Globus pallidus (tissue), 1 donor: ENCODE measurements at regions not wholly inside any gene's neighbourhood (a gene's known extent, or its start where the extent isn't known, plus 50 kb on each side); places are given as distances from the start of the nearest gene placed in this dataset.
"Not testable (repeated sequence)": the region's sequence is repeated elsewhere in the genome, so short reads cannot be mapped to it uniquely, and the experiment has no call there.

Source experiments
- DNase-seq: peaks from one replicate; pipeline ENCODE4 v3.0.0-alpha.2; 2015; ENCODE audit warnings: low spot score

DNA sequence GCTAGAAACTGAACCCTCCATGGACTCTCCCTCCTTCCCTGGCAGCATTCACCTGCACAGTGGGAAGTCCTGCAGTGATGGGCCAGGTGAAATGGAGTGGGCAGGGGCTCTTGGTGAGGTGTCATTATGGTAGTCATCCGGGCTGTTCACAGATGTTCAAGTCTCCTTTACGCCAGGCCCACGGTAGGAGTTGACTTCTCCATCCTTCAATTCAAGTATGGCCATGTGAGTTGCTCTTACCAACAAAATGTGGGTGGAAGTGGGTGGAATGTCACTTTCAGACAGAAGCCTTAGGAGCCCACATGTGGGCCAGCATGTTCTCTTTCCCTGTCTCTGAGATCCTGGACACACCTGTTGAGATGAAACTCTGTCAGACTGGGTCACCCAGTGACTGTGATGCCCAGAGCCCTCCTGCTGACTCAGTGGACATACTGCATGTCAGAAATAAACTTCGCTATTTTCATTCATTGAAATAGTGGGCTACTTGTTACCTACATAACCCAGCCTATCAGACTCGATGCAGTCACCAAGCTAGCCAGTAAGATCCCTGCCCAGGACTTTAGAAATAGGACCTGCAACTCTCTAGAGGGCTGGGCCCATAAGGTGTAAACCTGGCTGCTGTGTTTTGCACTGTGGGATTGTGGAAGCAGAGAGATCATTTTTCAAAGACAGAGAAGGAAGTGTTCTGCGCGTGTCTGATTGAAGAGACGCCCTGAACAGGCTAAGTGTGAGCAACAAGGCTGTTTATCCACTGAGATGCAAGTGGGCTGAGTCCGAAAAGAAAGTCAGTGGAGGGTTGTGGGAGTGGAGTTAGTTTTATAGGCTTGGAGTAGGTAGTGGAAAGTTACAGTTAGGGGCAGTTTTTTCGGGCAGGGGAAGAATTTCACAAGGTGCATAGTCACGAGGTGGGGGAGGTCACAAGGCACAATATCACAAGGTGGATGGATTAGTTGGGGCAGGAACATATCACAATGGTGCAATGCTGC, 174.4 kb downstream of the TRIM43 start:
- not testable (repeated sequence) for DNase-seq

DNA sequence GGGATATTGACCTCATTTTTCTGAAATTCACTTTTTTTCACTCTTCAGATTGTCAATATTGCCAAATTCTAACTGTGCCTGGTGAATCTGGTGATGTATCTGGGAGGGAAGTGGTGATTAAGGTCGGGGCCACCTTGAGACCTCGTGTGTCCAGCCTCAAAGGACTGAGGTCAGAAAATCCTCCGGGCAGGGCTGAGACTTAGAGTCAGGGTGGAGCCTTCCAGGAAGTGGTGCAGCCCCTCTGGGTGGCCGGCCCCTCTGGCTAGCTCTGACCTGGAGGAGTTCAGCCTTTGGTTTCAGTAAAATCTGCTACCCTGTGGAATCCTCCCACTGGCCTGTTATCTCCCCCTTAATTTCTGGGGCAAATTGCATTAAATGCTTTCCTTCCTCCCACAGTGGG, 175.7 kb downstream of the TRIM43 start:
- not testable (repeated sequence) for DNase-seq

DNA sequence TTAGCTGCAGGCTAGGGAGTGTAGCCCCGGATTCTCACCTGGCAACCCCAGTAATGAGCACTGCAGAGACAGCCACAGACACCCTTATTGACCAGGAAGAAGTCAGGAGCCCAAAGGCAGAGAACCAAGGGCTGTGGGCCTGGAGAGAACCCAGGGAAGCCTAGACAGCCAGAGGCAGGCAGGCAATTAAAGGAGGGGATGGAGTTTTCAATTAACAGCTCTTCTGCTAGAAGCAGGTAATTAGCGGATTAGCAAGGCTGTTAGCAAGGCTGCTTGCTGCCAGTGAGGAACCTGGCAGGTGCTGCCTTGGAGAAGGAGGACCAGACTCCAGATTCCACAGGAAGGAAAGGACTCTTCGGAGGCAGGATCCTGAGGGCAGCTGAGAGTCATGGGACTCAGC, 176.1 kb downstream of the TRIM43 start:
- DNase-seq: not testable (repeated sequence)

DNA sequence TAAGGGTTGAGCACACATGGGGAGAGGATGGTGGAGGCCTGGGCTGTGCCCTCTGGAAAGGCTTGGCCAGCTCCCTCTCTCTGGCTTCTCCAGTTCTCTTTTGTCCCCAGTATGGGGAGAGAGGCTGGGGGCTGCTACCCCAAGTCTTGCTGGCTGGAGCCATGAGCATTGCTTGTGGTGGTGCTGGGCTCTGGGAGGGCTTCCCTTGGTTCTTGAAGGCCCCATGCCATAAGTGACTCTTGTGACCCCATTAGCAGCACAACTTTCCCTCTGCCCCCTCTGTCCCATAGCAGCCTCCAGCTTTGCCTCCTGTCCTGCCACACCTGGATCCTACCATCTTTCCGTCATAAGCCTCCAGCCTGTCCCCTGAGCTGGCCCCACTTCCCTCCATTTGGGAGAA, 177.5 kb downstream of the TRIM43 start:
- not testable (repeated sequence) for DNase-seq

DNA sequence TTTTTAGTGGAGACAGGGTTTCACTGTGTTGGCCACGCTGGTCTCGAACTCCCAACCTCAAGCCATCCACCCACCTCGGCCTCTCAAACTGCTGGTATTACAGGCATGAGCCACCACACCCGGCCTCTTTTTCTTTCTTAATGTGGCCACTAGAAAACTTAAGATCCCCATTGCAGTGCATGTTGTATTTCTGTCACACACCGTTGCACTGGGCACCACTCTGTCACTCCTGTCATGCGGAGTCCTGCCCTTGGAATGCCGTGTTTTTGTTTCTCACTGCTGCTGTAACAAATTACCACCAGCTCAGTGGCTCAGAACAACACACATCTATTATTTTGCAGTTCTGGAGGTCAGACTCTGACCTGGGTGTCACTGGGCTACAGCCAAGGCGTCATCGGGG, 178.9 kb downstream of the TRIM43 start:
- not testable (repeated sequence) for DNase-seq

DNA sequence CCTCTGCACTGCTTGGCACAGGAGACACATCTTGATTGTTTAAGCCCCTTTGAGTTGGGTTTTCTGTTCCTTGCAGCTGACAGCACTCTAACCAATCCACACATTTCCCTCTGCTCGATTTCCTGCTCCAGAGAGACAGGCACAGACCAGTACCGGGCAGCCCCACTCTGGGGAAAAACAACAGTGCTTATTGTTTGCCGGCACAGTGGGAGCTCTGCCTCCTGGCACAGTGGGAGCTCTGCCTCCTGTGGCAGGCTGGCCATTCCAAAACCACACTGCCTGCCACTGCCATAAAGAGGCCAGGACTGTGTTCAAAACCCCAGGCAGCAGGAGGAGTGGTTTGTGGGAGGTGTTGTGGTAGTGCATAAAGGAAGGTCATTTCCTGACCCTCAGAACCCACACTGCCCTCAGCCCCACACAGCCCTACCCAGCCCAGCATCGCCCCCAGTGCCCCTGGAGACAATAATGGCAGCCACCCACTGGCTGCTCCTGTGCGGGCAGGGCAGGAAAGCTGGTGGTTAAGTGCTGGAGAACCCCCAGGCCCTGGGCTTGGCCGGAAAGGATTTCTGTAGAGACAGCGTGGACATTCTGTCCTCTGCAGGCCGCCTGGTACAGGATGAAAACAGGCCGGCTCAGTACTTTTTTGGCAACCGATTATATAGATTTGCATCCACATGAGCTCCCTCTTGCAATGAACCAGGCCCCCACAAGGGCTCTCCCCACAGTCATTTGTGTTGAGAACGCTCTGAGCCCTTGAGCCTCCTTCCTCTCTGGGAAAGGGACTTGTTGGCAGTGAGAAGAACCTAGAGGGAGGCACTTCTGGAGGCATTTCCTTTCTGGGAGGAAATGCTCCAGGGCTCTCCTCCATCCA, 182.8 kb downstream of the TRIM43 start:
- DNase-seq: not testable (repeated sequence)

DNA sequence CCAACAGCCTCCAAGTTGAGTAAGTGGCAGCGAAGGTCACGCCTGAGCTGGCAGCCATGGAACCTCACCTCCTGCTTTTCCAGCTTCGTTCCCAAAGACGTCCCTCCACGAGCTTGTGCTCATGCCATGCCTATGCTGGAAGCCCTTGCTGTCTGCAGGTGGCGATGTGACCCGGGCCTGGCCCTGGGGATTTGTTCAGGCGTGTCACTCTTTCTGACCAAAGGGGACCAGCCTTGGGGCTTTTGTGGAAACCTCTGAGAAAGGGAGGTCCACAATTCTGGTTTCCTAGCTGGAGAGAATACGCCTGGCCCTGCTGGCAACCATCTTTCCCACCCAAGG, 183.4 kb downstream of the TRIM43 start:
- not testable (repeated sequence) for DNase-seq
